GM12874 (cell line): ENCODE measurements at regions not wholly inside any gene's neighbourhood (a gene's known extent, or its start where the extent isn't known, plus 50 kb on each side); places are given as distances from the start of the nearest gene placed in this dataset.

ENCODE experiments used
- CTCF ChIP-seq: IDR thresholded peaks from 2 replicates; pipeline ENCODE4 v1.5.1; 2011; ENCODE audit warnings: low read depth, mild to moderate bottlenecking, control low read depth, low read length, moderate library complexity; ENCODE audit not compliant: insufficient read depth

GRCh38 chr7:67595431-67596180 lies 599.0 kb downstream of the TYW1 start:
- no peak for TF ChIP-seq CTCF

GRCh38 chr7:67597161-67597560 lies 600.5 kb downstream of the TYW1 start:
- no peak for TF ChIP-seq CTCF

- TF ChIP-seq CTCF = no peak
Observed at GRCh38 chr7:67598469-67598868, 601.8 kb downstream of the TYW1 start.

GRCh38 chr7:67599331-67600062 lies 602.9 kb downstream of the TYW1 start:
- no peak for TF ChIP-seq CTCF

GRCh38 chr7:67602246-67602887 lies 605.7 kb downstream of the TYW1 start:
- TF ChIP-seq CTCF = no peak

GRCh38 chr7:67604461-67605386 lies 608.1 kb downstream of the TYW1 start:
- no peak for TF ChIP-seq CTCF
